CD4-positive, alpha-beta memory T cell (primary cell): ENCODE measurements at regions not wholly inside any gene's neighbourhood (a gene's known extent, or its start where the extent isn't known, plus 50 kb on each side); places are given as distances from the start of the nearest gene placed in this dataset.

Experiments used
- CTCF ChIA-PET: fragments of 350-600 bp; sonication (Branson Sonifier 250); formaldehyde crosslinking; loops from one replicate; lab custom pipeline; 2021; ENCODE audit warnings: inconsistent platforms; ENCODE audit not compliant: partially characterized antibody; lab: Charles Lee
- POLR2A ChIA-PET: fragments of 350-600 bp; sonication (Branson Sonifier 250); formaldehyde crosslinking; loops from one replicate; lab custom pipeline; 2021; ENCODE audit not compliant: partially characterized antibody; lab: Charles Lee
- DNase-seq, 5 donors: peaks; one replicate each; pipeline versions ENCODE4 v3.0.0 to v3.0.0-alpha.2; 2020 to 2022; ENCODE audit warnings: mixed read lengths in 1 of 5
- H3K27ac ChIP-seq: one replicate; pipeline ENCODE4 v1.7.0; 2013; ENCODE audit warnings: low read depth, low read length
- H3K27me3 ChIP-seq: 2 replicates; pipeline ENCODE4 v1.7.0; 2013; ENCODE audit warnings: mild to moderate bottlenecking, low read length, moderate library complexity; ENCODE audit not compliant: insufficient read depth
- H3K36me3 ChIP-seq: 2 replicates; pipeline ENCODE4 v1.7.0; 2013; ENCODE audit warnings: mild to moderate bottlenecking, low read length, moderate library complexity; ENCODE audit not compliant: insufficient read depth
- H3K4me1 ChIP-seq: 2 replicates; pipeline ENCODE4 v1.7.0; 2013; ENCODE audit warnings: mild to moderate bottlenecking, low read length, moderate library complexity; ENCODE audit not compliant: insufficient read depth
- H3K4me3 ChIP-seq, 2 donors: one replicate each; pipeline ENCODE4 v1.7.0; 2013; ENCODE audit warnings: low read length in 2 of 2, mild to moderate bottlenecking in 1 of 2
- H3K9me3 ChIP-seq, 2 donors: one replicate each; pipeline ENCODE4 v1.7.0; 2013; ENCODE audit warnings: low read length in 2 of 2, control low read depth in 1 of 2; ENCODE audit not compliant: control insufficient read depth in 1 of 2
- H3K27ac Mint-ChIP-seq, 7 donors: one replicate each; pipeline ENCODE4 v1.8.0; 2020 to 2021; ENCODE audit warnings: mixed read lengths in 7 of 7, mild to moderate bottlenecking in 6 of 7, inconsistent platforms in 3 of 7, moderate library complexity in 3 of 7
- H3K27me3 Mint-ChIP-seq, 2 donors: one replicate each; pipeline ENCODE4 v1.8.0; 2020 to 2021; ENCODE audit warnings: mixed read lengths in 2 of 2
- H3K36me3 Mint-ChIP-seq, 2 donors: one replicate each; pipeline ENCODE4 v1.8.0; 2020 to 2021; ENCODE audit warnings: mixed read lengths in 2 of 2, inconsistent platforms in 1 of 2, mild to moderate bottlenecking in 1 of 2
- H3K4me1 Mint-ChIP-seq, 4 donors: one replicate each; pipeline ENCODE4 v1.8.0; 2020 to 2021; ENCODE audit warnings: mixed read lengths in 4 of 4, mild to moderate bottlenecking in 1 of 4
- H3K4me3 Mint-ChIP-seq, 8 donors: one replicate each; pipeline ENCODE4 v1.8.0; 2020 to 2021; ENCODE audit warnings: mixed read lengths in 8 of 8, mild to moderate bottlenecking in 7 of 8, moderate library complexity in 6 of 8, inconsistent platforms in 3 of 8
- H3K9me3 Mint-ChIP-seq, 8 donors: one replicate each; pipeline ENCODE4 v1.8.0; 2020 to 2021; ENCODE audit warnings: mixed read lengths in 8 of 8, mild to moderate bottlenecking in 5 of 8, inconsistent platforms in 3 of 8, moderate library complexity in 1 of 8
- intact Hi-C: fragments of 100-400 bp; cut with micrococcal nuclease; formaldehyde crosslinking; loops from one replicate; pipeline ENCODE4 v1.15.1; 2023

- CTCF ChIA-PET, result no interaction called here
- Mint-ChIP-seq H3K9me3 (peaks cover 0 to 5% (median 0%) of the 10 kb centered on the region in 8 donors), H3K36me3 (no peaks in the 10 kb centered on the region), H3K4me1 (peaks cover 3 to 8% (median 4%) of the 10 kb centered on the region in 4 donors), H3K27ac (no peak overlapping the region), H3K27me3 (peaks cover 18 to 23% of the 10 kb centered on the region in 2 donors), H3K4me3 (no peak overlapping the region)
- no peak for DNase-seq
- Histone ChIP-seq H3K27me3 (no peaks in the 10 kb centered on the region), H3K4me3 (no peak overlapping the region), H3K4me1 (no peaks in the 10 kb centered on the region), H3K36me3 (no peaks in the 10 kb centered on the region), H3K27ac (no peak overlapping the region), H3K9me3 (no peaks in the 10 kb centered on the region)
- intact Hi-C loops, result no loop called here
- POLR2A ChIA-PET, result no interaction called here
These were observed 119.2 kb downstream of the ACKR3 start for GRCh38 chr2:236688563-236689392.

GRCh38 chr2:236689393-236689700 lies 119.7 kb downstream of the ACKR3 start:
- Histone ChIP-seq H3K27ac (no peak overlapping the region), H3K36me3 (no peaks in the 10 kb centered on the region), H3K9me3 (no peaks in the 10 kb centered on the region), H3K4me1 (no peaks in the 10 kb centered on the region), H3K4me3 (no peak overlapping the region), H3K27me3 (no peaks in the 10 kb centered on the region)
- H3K9me3 Mint-ChIP-seq, result peaks cover 0 to 5% (median 0%) of the 10 kb centered on the region in 8 donors
- peaks cover 1 to 4% (median 3%) of the 10 kb centered on the region in 4 donors for H3K4me1 Mint-ChIP-seq
- peaks cover 16 to 23% of the 10 kb centered on the region in 2 donors for H3K27me3 Mint-ChIP-seq
- H3K36me3 Mint-ChIP-seq, result no peaks in the 10 kb centered on the region
- ChIA-PET POLR2A (no interaction called here), CTCF (no interaction called here)
- H3K4me3 Mint-ChIP-seq, result no peak overlapping the region
- no peak overlapping the region for H3K27ac Mint-ChIP-seq
- intact Hi-C loops, result no loop called here
- no peak for DNase-seq

- Mint-ChIP-seq H3K27ac (no peak overlapping the region), H3K4me3 (no peak overlapping the region), H3K36me3 (no peaks in the 10 kb centered on the region), H3K9me3 (peaks cover 0 to 5% (median 0%) of the 10 kb centered on the region in 8 donors), H3K4me1 (peaks cover 1 to 4% (median 1%) of the 10 kb centered on the region in 4 donors), H3K27me3 (peaks cover 16 to 25% of the 10 kb centered on the region in 2 donors)
- CTCF ChIA-PET, result no interaction called here
- Histone ChIP-seq H3K36me3 (no peaks in the 10 kb centered on the region), H3K4me1 (no peaks in the 10 kb centered on the region), H3K4me3 (no peak overlapping the region), H3K9me3 (no peaks in the 10 kb centered on the region), H3K27me3 (no peaks in the 10 kb centered on the region), H3K27ac (no peak overlapping the region)
- no peak for DNase-seq
- intact Hi-C loops, result no loop called here
- POLR2A ChIA-PET, result no interaction called here
These were observed 120.4 kb downstream of the ACKR3 start for GRCh38 chr2:236689981-236690380.

- Mint-ChIP-seq H3K4me1 (peaks cover 0 to 1% (median under 1%) of the 10 kb centered on the region in 4 donors), H3K9me3 (peaks cover 0 to 3% (median 0%) of the 10 kb centered on the region in 8 donors), H3K27me3 (peaks cover 16 to 20% of the 10 kb centered on the region in 2 donors), H3K27ac (no peak overlapping the region), H3K4me3 (no peak overlapping the region), H3K36me3 (no peaks in the 10 kb centered on the region)
- H3K9me3 ChIP-seq, result no peaks in the 10 kb centered on the region
- ChIA-PET POLR2A (no interaction called here), CTCF (no interaction called here)
- H3K27me3 ChIP-seq, result no peaks in the 10 kb centered on the region
- DNase-seq, result no peak
- no peak overlapping the region for H3K4me3 ChIP-seq
- no peaks in the 10 kb centered on the region for H3K4me1 ChIP-seq
- no peak overlapping the region for H3K27ac ChIP-seq
- H3K36me3 ChIP-seq, result no peaks in the 10 kb centered on the region
- intact Hi-C loops, result no loop called here
These were observed 121.1 kb downstream of the ACKR3 start for GRCh38 chr2:236690726-236691125.

GRCh38 chr2:236691799-236692167 lies 122.2 kb downstream of the ACKR3 start:
- intact Hi-C loops, result no loop called here
- no peak for DNase-seq
- peaks cover 0 to 1% (median under 1%) of the 10 kb centered on the region in 4 donors for H3K4me1 Mint-ChIP-seq
- H3K4me3 ChIP-seq, result no peak overlapping the region
- no peak overlapping the region for H3K27ac Mint-ChIP-seq
- CTCF ChIA-PET, result no interaction called here
- peaks cover 0 to 3% (median 0%) of the 10 kb centered on the region in 8 donors for H3K9me3 Mint-ChIP-seq
- no peak overlapping the region for H3K4me3 Mint-ChIP-seq
- H3K36me3 ChIP-seq, result no peaks in the 10 kb centered on the region
- peaks cover 14% of the 10 kb centered on the region in 2 donors for H3K27me3 Mint-ChIP-seq
- no peaks in the 10 kb centered on the region for H3K4me1 ChIP-seq
- no peak overlapping the region for H3K27ac ChIP-seq
- H3K36me3 Mint-ChIP-seq, result no peaks in the 10 kb centered on the region
- no peaks in the 10 kb centered on the region for H3K27me3 ChIP-seq
- no peaks in the 10 kb centered on the region for H3K9me3 ChIP-seq
- POLR2A ChIA-PET, result no interaction called here

GRCh38 chr2:236692937-236693336 lies 123.3 kb downstream of the ACKR3 start:
- no peak overlapping the region for H3K4me3 Mint-ChIP-seq
- H3K27me3 Mint-ChIP-seq, result peaks cover 12 to 14% of the 10 kb centered on the region in 2 donors
- H3K9me3 Mint-ChIP-seq, result peaks cover 0 to 3% (median 0%) of the 10 kb centered on the region in 8 donors
- Histone ChIP-seq H3K9me3 (no peaks in the 10 kb centered on the region), H3K27ac (no peak overlapping the region), H3K27me3 (no peaks in the 10 kb centered on the region), H3K4me3 (no peak overlapping the region), H3K36me3 (no peaks in the 10 kb centered on the region), H3K4me1 (no peaks in the 10 kb centered on the region)
- ChIA-PET POLR2A (no interaction called here), CTCF (no interaction called here)
- intact Hi-C loops, result no loop called here
- H3K27ac Mint-ChIP-seq, result no peak overlapping the region
- H3K36me3 Mint-ChIP-seq, result no peaks in the 10 kb centered on the region
- H3K4me1 Mint-ChIP-seq, result peaks cover 0 to 1% (median under 1%) of the 10 kb centered on the region in 4 donors
- DNase-seq, result no peak

- Mint-ChIP-seq H3K4me1 (peaks cover 0 to 1% (median under 1%) of the 10 kb centered on the region in 4 donors), H3K4me3 (no peak overlapping the region), H3K27me3 (peaks cover 12 to 14% of the 10 kb centered on the region in 2 donors), H3K9me3 (peaks cover 0 to 3% (median 0%) of the 10 kb centered on the region in 8 donors), H3K36me3 (no peaks in the 10 kb centered on the region), H3K27ac (no peak overlapping the region)
- ChIA-PET CTCF (interaction anchor here (1.1 kb wide), 1 partner anchor 340 kb away, joined by 3 read pairs; no protein-coding TSS in a partner anchor), POLR2A (no interaction called here)
- Histone ChIP-seq H3K9me3 (no peaks in the 10 kb centered on the region), H3K4me1 (no peaks in the 10 kb centered on the region), H3K4me3 (no peak overlapping the region), H3K27me3 (no peaks in the 10 kb centered on the region), H3K36me3 (no peaks in the 10 kb centered on the region), H3K27ac (no peak overlapping the region)
- no peak for DNase-seq
- intact Hi-C loops, result no loop called here
These were observed 123.9 kb downstream of the ACKR3 start for GRCh38 chr2:236693531-236693930.
